ENCODE measurements at regions not wholly inside any gene's neighbourhood (a gene's known extent, or its start where the extent isn't known, plus 50 kb on each side); places are given as distances from the start of the nearest gene placed in this dataset.
A peak's percentile ranks its signal among the peaks of the same experiment; 100 is the strongest.
"Not testable (repeated sequence)": the region's sequence is repeated elsewhere in the genome, so short reads cannot be mapped to it uniquely, and the experiment has no call there.

DNA sequence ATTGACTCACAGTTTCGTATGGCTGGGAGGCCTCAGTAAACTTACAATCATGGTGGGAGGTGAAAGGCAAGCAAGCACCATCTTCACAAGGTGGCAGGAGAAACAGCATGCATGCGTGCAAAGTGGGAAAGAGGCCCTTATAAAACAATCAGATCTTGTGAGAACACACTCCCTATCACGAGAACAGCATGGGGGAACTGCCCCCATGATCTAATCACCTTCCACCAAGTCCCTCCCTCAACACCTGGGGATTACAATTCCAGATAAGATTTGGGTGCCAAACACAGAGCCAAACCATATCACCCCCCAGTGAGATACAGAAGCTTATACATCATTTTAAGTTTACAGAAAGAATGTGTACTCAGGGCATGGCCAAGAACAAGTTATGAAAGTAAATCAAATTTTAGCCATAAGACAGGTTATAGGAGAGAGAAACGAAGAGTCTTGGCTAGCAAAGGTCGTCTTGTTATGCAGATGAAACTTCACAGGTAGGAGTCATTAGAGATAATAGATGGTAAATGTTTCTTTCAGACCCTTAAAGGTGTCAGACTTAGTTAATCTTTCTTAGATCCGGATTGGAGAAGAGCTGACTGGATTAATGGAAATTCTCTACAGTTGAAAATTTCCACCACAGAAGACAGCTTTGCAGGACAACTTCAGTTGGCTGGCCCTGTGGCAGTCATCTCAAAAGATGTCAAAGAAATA is 79.8 kb upstream of the SEL1L start:
- WGBS: 57% methylated on average over 6 of the region's 6 CpGs
- TF ChIP-seq POLR2AphosphoS5 (IDR thresholded peaks at IDR 0.05) (no peak), POLR2A (IDR thresholded peaks at IDR 0.05) (no peak), EP300 (IDR thresholded peaks at IDR 0.05) (no peak)
- TF ChIP-seq, protein P1, sequence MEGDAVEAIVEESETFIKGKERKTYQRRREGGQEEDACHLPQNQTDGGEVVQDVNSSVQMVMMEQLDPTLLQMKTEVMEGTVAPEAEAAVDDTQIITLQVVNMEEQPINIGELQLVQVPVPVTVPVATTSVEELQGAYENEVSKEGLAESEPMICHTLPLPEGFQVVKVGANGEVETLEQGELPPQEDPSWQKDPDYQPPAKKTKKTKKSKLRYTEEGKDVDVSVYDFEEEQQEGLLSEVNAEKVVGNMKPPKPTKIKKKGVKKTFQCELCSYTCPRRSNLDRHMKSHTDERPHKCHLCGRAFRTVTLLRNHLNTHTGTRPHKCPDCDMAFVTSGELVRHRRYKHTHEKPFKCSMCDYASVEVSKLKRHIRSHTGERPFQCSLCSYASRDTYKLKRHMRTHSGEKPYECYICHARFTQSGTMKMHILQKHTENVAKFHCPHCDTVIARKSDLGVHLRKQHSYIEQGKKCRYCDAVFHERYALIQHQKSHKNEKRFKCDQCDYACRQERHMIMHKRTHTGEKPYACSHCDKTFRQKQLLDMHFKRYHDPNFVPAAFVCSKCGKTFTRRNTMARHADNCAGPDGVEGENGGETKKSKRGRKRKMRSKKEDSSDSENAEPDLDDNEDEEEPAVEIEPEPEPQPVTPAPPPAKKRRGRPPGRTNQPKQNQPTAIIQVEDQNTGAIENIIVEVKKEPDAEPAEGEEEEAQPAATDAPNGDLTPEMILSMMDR (IDR thresholded peaks at IDR 0.05): no peak
- H3K27me3 ChIP-seq: no peaks in the 10 kb centered on the region

DNA sequence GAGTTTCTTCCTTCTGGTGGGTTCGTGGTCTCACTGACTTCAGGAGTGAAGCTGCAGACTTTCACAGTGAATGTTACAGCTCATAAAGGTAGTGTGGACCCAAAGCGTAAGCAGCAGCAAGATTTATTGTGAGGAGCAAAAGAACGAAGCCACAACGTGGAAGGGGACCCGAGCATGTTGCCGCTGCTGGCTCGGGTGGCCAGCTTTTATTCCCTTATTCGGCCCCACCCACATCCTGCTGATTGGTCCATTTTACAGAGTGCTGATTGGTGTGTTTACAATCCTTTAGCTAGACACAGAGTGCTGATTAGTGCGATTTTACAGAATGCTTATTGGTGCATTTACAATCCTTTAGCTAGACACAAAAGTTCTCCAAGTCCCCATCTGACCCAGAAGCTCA is 80.6 kb upstream of the SEL1L start:
- 90% methylated on average over 9 of the region's 9 CpGs for WGBS
- not testable (repeated sequence) for H3K36me3 ChIP-seq; DNase-seq (ENCODE audit: low spot score in 2 of 2); H3K27me3 ChIP-seq; H3K9me3 ChIP-seq; H3K4me1 ChIP-seq; H3K27ac ChIP-seq; H3K4me3 ChIP-seq

More for the DNA sequence above, 79.8 kb upstream of the SEL1L start:
- Histone ChIP-seq H3K36me3 (no peaks in the 10 kb centered on the region), H3K9me3 (no peaks in the 10 kb centered on the region), H3K27ac (no peak overlapping the region), H3K4me1 (no peaks in the 10 kb centered on the region), H3K4me3 (no peak overlapping the region)
- DNase-seq (ENCODE audit: low spot score in 2 of 2): no peak

DNA sequence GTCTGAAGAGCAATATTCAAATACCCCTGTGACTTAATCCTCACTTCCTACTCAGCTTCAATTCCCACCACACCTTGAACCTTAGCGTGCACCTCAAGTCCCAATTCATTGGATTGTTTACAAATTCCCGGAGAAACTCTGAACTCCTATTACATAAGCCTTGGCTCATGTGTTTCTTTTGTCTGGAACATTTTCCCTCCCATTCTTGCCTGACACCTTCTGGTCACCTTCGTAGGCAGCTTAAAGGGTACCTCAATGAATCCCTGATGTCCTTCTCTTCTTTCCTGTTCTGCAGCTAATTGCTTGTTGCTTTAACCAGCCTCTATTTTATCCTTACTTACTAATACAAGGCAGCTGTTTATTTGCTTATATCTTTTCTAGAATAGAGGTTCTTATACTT is 85.0 kb upstream of the SEL1L start:
- WGBS: 72% methylated on average over 3 of the region's 3 CpGs
- H3K4me3 ChIP-seq: no peak overlapping the region
- H3K9me3 ChIP-seq: no peaks in the 10 kb centered on the region
- no peaks in the 10 kb centered on the region for H3K4me1 ChIP-seq
- DNase-seq (ENCODE audit: low spot score in 2 of 2): no peak
- H3K27me3 ChIP-seq: no peaks in the 10 kb centered on the region
- no peaks in the 10 kb centered on the region for H3K36me3 ChIP-seq
- TF ChIP-seq POLR2AphosphoS5 (IDR thresholded peaks at IDR 0.05): no peak
- TF ChIP-seq POLR2A (IDR thresholded peaks at IDR 0.05): no peak
- no peak for TF ChIP-seq EP300 (IDR thresholded peaks at IDR 0.05)
- TF ChIP-seq, protein P1 (IDR thresholded peaks at IDR 0.05): no peak
- H3K27ac ChIP-seq: no peak overlapping the region

DNA sequence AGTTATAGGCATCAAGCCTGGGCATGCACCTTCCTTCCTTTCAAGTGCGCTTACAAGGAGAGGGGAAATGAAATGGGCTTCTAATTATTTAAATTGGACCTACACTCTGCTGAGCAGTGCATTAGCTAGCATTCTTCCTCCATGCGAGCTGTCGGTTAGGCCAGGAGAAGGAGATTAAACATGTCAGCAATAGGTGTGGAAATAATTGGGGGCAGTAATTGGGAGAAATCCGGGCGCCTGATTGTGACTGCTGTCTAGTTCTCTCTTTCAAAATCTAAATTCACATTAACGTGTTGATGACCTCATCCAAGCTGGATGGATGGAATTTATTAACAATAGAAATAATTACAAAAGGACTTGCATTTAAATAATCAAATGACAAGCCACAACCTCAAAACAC is 86.2 kb upstream of the SEL1L start:
- Histone ChIP-seq H3K9me3 (no peaks in the 10 kb centered on the region), H3K4me3 (no peak overlapping the region), H3K27ac (no peak overlapping the region), H3K4me1 (no peaks in the 10 kb centered on the region), H3K27me3 (no peaks in the 10 kb centered on the region), H3K36me3 (no peaks in the 10 kb centered on the region)
- WGBS: 77% methylated on average over 6 of the region's 6 CpGs
- no peak for DNase-seq (ENCODE audit: low spot score in 2 of 2)
- TF ChIP-seq, protein P1 (IDR thresholded peaks at IDR 0.05): no peak
- TF ChIP-seq EP300 (IDR thresholded peaks at IDR 0.05): no peak
- TF ChIP-seq POLR2A (IDR thresholded peaks at IDR 0.05): no peak
- no peak for TF ChIP-seq POLR2AphosphoS5 (IDR thresholded peaks at IDR 0.05)

DNA sequence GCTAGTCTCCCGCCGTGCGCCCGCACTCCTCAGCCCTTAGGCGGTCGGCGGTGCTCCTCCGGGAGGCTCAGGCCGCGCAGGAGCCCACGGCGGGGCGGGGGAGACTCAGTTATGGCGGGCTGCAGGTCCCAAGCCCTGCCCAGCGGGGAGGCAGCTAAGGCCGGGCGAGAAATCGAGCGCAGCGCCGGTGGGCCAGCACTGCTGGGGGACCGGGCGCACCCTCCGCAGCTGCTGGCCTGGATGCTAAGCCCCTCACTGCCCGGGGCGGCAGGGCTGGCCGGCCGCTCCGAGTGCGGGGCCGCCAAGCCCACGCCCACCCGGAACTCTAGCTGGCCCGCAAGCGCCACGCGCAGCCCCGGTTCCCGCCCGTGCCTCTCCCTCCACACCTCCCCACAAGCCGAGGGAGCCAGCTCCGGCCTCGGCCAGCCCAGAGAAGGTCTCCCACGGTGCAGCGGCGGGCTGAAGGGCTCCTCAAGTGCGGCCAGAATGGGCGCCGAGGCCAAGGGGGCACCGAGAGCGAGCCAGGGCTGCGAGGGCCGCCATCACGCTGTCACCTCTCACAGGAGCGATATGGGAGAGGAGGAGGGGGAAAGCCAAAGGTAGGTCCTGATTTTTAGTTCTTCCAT is 90.2 kb upstream of the SEL1L start:
- not testable (repeated sequence) for H3K36me3 ChIP-seq; H3K9me3 ChIP-seq; H3K4me3 ChIP-seq; DNase-seq (ENCODE audit: low spot score in 2 of 2); H3K4me1 ChIP-seq; H3K27ac ChIP-seq; H3K27me3 ChIP-seq
- 96% methylated on average over 15 of the region's 55 CpGs for WGBS

DNA sequence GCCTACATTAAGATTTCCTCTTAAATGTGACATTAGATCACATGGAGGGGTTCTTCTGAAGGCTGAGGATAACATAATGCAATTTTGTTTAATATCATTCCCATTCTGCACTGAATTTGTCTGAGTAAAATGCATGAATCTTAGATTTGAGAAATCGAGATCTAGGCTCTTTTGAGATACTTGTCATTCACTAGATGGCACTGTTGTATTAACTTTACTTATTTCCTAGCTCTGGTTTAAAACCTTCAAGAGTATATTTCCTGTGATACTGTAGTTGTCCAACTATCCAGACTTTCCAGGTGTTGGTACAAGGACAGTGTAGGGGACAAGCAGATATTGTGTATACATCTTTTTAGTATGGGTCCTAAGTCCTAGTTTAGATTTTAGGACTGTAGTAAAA is 91.7 kb upstream of the SEL1L start:
- Histone ChIP-seq H3K27ac (no peak overlapping the region), H3K4me3 (no peak overlapping the region), H3K27me3 (no peaks in the 10 kb centered on the region), H3K4me1 (no peaks in the 10 kb centered on the region), H3K36me3 (no peaks in the 10 kb centered on the region), H3K9me3 (no peaks in the 10 kb centered on the region)
- no peak for DNase-seq (ENCODE audit: low spot score in 2 of 2)
- WGBS: 0% methylated on average over 1 of the region's 1 CpG
- no peak for TF ChIP-seq POLR2A (IDR thresholded peaks at IDR 0.05)
- TF ChIP-seq, protein P1 (IDR thresholded peaks at IDR 0.05): peak in 1 of 2 donors; percentile 21
